DND-41 (cell line): ENCODE measurements at regions not wholly inside any gene's neighbourhood (a gene's known extent, or its start where the extent isn't known, plus 50 kb on each side); places are given as distances from the start of the nearest gene placed in this dataset.

ENCODE experiments used
- EZH2 ChIP-seq: IDR thresholded peaks from 3 replicates; pipeline ENCODE4 v1.6.1; 2012; ENCODE audit warnings: borderline replicate concordance, low read depth, mild to moderate bottlenecking, moderate library complexity, low read length, inconsistent platforms; ENCODE audit not compliant: severe bottlenecking
- TF ChIP-seq, protein P1 (sequence below): IDR thresholded peaks from 2 replicates; pipeline ENCODE4 v1.5.1; 2012; ENCODE audit warnings: borderline replicate concordance, low read length, moderate library complexity, mild to moderate bottlenecking; ENCODE audit not compliant: poor library complexity, severe bottlenecking; ENCODE audit errors: extremely low read depth

DNA sequence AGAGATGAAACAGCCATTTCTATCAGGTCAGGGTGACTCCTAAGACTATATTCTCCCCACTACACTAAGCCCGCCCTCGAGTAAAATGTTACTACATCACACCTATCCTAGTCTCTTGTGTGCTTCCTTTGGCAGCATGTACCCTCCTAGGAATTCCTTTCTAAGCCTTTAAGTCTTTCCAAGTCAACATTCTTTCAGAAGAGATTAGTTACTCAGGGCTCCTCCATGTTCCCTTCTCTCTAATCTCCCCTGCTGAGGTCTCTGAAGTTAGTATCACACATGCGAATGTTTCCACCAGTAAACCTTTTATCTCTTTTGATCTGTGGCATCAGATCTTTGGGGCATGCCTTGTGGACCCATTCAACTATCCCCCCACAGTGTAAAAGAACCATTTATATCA is 873.7 kb upstream of the FAT3 start:
- TF ChIP-seq, protein P1, sequence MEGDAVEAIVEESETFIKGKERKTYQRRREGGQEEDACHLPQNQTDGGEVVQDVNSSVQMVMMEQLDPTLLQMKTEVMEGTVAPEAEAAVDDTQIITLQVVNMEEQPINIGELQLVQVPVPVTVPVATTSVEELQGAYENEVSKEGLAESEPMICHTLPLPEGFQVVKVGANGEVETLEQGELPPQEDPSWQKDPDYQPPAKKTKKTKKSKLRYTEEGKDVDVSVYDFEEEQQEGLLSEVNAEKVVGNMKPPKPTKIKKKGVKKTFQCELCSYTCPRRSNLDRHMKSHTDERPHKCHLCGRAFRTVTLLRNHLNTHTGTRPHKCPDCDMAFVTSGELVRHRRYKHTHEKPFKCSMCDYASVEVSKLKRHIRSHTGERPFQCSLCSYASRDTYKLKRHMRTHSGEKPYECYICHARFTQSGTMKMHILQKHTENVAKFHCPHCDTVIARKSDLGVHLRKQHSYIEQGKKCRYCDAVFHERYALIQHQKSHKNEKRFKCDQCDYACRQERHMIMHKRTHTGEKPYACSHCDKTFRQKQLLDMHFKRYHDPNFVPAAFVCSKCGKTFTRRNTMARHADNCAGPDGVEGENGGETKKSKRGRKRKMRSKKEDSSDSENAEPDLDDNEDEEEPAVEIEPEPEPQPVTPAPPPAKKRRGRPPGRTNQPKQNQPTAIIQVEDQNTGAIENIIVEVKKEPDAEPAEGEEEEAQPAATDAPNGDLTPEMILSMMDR: no peak
- TF ChIP-seq EZH2: no peak
